Keratinocyte (primary cell): ENCODE measurements at regions not wholly inside any gene's neighbourhood (a gene's known extent, or its start where the extent isn't known, plus 50 kb on each side); places are given as distances from the start of the nearest gene placed in this dataset.

Experiments used
- CTCF ChIP-seq, 3 experiments: IDR thresholded peaks in 1 of 3; conservative IDR thresholded peaks in 1 of 3; optimal IDR thresholded peaks in 1 of 3; 2 replicates in 2 of 3; 3 replicates in 1 of 3; pipeline versions ENCODE3 to v1.5.1; 2011; ENCODE audit warnings: low read length in 3 of 3, mild to moderate bottlenecking in 3 of 3, moderate library complexity in 2 of 3, control low read depth in 1 of 3, inconsistent platforms in 1 of 3; ENCODE audit not compliant: insufficient read depth in 2 of 3; ENCODE audit errors: extremely low read depth in 1 of 3
- EZH2 ChIP-seq: IDR thresholded peaks from one replicate; pipeline ENCODE4 v1.6.1; 2012; ENCODE audit warnings: inconsistent platforms, mild to moderate bottlenecking, low read length, moderate library complexity

GRCh38 chr13:82962397-82962796 lies 919.9 kb downstream of the SLITRK1 start:
- TF ChIP-seq CTCF (optimal IDR thresholded peaks at IDR 0.05 in 1 of 3, IDR thresholded peaks at IDR 0.05 in 1 of 3, conservative IDR thresholded peaks at IDR 0.05 in 1 of 3; ENCODE audit: extremely low read depth in 1 of 3, insufficient read depth in 2 of 3, low read length in 3 of 3) (no peak), EZH2 (no peak)
